ENCODE measurements at regions not wholly inside any gene's neighbourhood (a gene's known extent, or its start where the extent isn't known, plus 50 kb on each side); places are given as distances from the start of the nearest gene placed in this dataset.

- TF ChIP-seq SP1 (IDR thresholded peaks at IDR 0.05; ENCODE audit: low read depth, low read length) (no peak), TEAD4 (IDR thresholded peaks at IDR 0.05; ENCODE audit: low read depth, low read length) (no peak), RXRA (IDR thresholded peaks at IDR 0.05; ENCODE audit: insufficient read depth, low read depth, low read length) (no peak), JUND (IDR thresholded peaks at IDR 0.05; ENCODE audit: low read length) (no peak), EZH2 (IDR thresholded peaks at IDR 0.05; ENCODE audit: low read depth, low read length, severe bottlenecking) (no peak), BACH1 (IDR thresholded peaks at IDR 0.05; ENCODE audit: low read length) (no peak), ZNF274 (IDR thresholded peaks at IDR 0.05; ENCODE audit: borderline replicate concordance, extremely low read depth, low read length) (no peak)
Observed at GRCh38 chr2:59892398-59892797, 661.1 kb downstream of the BCL11A start.
